T-helper 17 cell (primary cell): ENCODE measurements at regions not wholly inside any gene's neighbourhood (a gene's known extent, or its start where the extent isn't known, plus 50 kb on each side); places are given as distances from the start of the nearest gene placed in this dataset.

Experiments used
- ATAC-seq: fragments of 150-1000 bp; cut with Tn5 transposase; 2 replicates; pipeline ENCODE4 v1.10.0; 2021; ENCODE audit warnings: mild to moderate bottlenecking, moderate library complexity
- DNase-seq, 3 donors: peaks; one replicate each; pipeline versions ENCODE4 v3.0.0 to v3.0.0-alpha.2; 2020 to 2021
- H3K9me3 ChIP-seq: one replicate; pipeline ENCODE4 v1.7.0; 2013; ENCODE audit warnings: low read length, mild to moderate bottlenecking; ENCODE audit not compliant: control insufficient read depth, poor library complexity, severe bottlenecking
- H3K27ac Mint-ChIP-seq: one replicate; pipeline ENCODE4 v1.8.0; 2022; ENCODE audit warnings: mild to moderate bottlenecking, moderate library complexity, mixed read lengths
- H3K27me3 Mint-ChIP-seq: one replicate; pipeline ENCODE4 v1.8.0; 2022; ENCODE audit warnings: mixed read lengths
- H3K36me3 Mint-ChIP-seq: one replicate; pipeline ENCODE4 v1.8.0; 2022; ENCODE audit warnings: low read depth, mixed read lengths
- H3K4me1 Mint-ChIP-seq: one replicate; pipeline ENCODE4 v1.8.0; 2022; ENCODE audit warnings: mild to moderate bottlenecking, mixed read lengths
- H3K4me3 Mint-ChIP-seq: one replicate; pipeline ENCODE4 v1.8.0; 2022; ENCODE audit warnings: mild to moderate bottlenecking, moderate library complexity, mixed read lengths

GRCh38 chr21:41585199-41585994 is 77.4 kb upstream of the TMPRSS2 start:
- H3K4me3 Mint-ChIP-seq, result no peak overlapping the region
- peaks cover 2% of the 10 kb centered on the region for H3K27me3 Mint-ChIP-seq
- no peak overlapping the region for H3K27ac Mint-ChIP-seq
- DNase-seq (no peak), ATAC-seq (no peak)
- H3K36me3 Mint-ChIP-seq, result peaks cover 1% of the 10 kb centered on the region
- H3K4me1 Mint-ChIP-seq, result no peaks in the 10 kb centered on the region
- peaks cover 4% of the 10 kb centered on the region for H3K9me3 ChIP-seq

- H3K4me3 Mint-ChIP-seq, result no peak overlapping the region
- H3K36me3 Mint-ChIP-seq, result peaks cover 2% of the 10 kb centered on the region
- H3K27me3 Mint-ChIP-seq, result peaks cover 8% of the 10 kb centered on the region
- no peak for DNase-seq
- H3K9me3 ChIP-seq, result peaks cover 4% of the 10 kb centered on the region
- no peaks in the 10 kb centered on the region for H3K4me1 Mint-ChIP-seq
- ATAC-seq, result no peak
- H3K27ac Mint-ChIP-seq, result no peak overlapping the region
These were observed 76.7 kb upstream of the TMPRSS2 start for GRCh38 chr21:41584603-41585176.

GRCh38 chr21:41583274-41583790 is 75.4 kb upstream of the TMPRSS2 start:
- peaks cover 8% of the 10 kb centered on the region for H3K27me3 Mint-ChIP-seq
- ATAC-seq (no peak), DNase-seq (no peak)
- H3K27ac Mint-ChIP-seq, result no peak overlapping the region
- H3K4me1 Mint-ChIP-seq, result no peaks in the 10 kb centered on the region
- no peak overlapping the region for H3K4me3 Mint-ChIP-seq
- peaks cover 2% of the 10 kb centered on the region for H3K36me3 Mint-ChIP-seq
- peaks cover 4% of the 10 kb centered on the region for H3K9me3 ChIP-seq

GRCh38 chr21:41582866-41583265 is 74.9 kb upstream of the TMPRSS2 start:
- no peak overlapping the region for H3K27ac Mint-ChIP-seq
- H3K4me3 Mint-ChIP-seq, result no peak overlapping the region

GRCh38 chr21:41582298-41582840 is 74.4 kb upstream of the TMPRSS2 start:
- H3K36me3 Mint-ChIP-seq, result peaks cover 5% of the 10 kb centered on the region
- H3K27me3 Mint-ChIP-seq, result peaks cover 8% of the 10 kb centered on the region
- H3K27ac Mint-ChIP-seq, result no peak overlapping the region
- H3K4me1 Mint-ChIP-seq, result no peaks in the 10 kb centered on the region
- DNase-seq (no peak), ATAC-seq (no peak)
- H3K9me3 ChIP-seq, result no peaks in the 10 kb centered on the region
- H3K4me3 Mint-ChIP-seq, result no peak overlapping the region

More at GRCh38 chr21:41582866-41583265, 74.9 kb upstream of the TMPRSS2 start:
- no peak for ATAC-seq
- peaks cover under 1% of the 10 kb centered on the region for H3K9me3 ChIP-seq
- Mint-ChIP-seq H3K36me3 (peaks cover 5% of the 10 kb centered on the region), H3K27me3 (peaks cover 8% of the 10 kb centered on the region), H3K4me1 (no peaks in the 10 kb centered on the region)
- DNase-seq, result no peak

GRCh38 chr21:41581592-41582228 is 73.8 kb upstream of the TMPRSS2 start:
- Mint-ChIP-seq H3K4me3 (no peak overlapping the region), H3K36me3 (peaks cover 5% of the 10 kb centered on the region), H3K4me1 (no peaks in the 10 kb centered on the region), H3K27ac (no peak overlapping the region), H3K27me3 (peaks cover 8% of the 10 kb centered on the region)
- no peaks in the 10 kb centered on the region for H3K9me3 ChIP-seq
- ATAC-seq (no peak), DNase-seq (no peak)

GRCh38 chr21:41580758-41581554 is 73.0 kb upstream of the TMPRSS2 start:
- no peak for ATAC-seq
- Mint-ChIP-seq H3K36me3 (peaks cover 5% of the 10 kb centered on the region), H3K4me3 (no peak overlapping the region), H3K4me1 (no peaks in the 10 kb centered on the region), H3K27ac (no peak overlapping the region), H3K27me3 (peaks cover 8% of the 10 kb centered on the region)
- no peaks in the 10 kb centered on the region for H3K9me3 ChIP-seq
- DNase-seq, result no peak

GRCh38 chr21:41579692-41580091 is 71.7 kb upstream of the TMPRSS2 start:
- no peak overlapping the region for H3K27ac Mint-ChIP-seq

GRCh38 chr21:41578716-41579115 is 70.8 kb upstream of the TMPRSS2 start:
- ATAC-seq, result no peak
- H3K4me1 Mint-ChIP-seq, result no peaks in the 10 kb centered on the region
- H3K9me3 ChIP-seq, result no peaks in the 10 kb centered on the region
- no peak overlapping the region for H3K27ac Mint-ChIP-seq
- no peak for DNase-seq
- no peak overlapping the region for H3K4me3 Mint-ChIP-seq
- H3K36me3 Mint-ChIP-seq, result peaks cover 5% of the 10 kb centered on the region
- H3K27me3 Mint-ChIP-seq, result peaks cover 14% of the 10 kb centered on the region

More at GRCh38 chr21:41579692-41580091, 71.7 kb upstream of the TMPRSS2 start:
- H3K27me3 Mint-ChIP-seq, result peaks cover 9% of the 10 kb centered on the region
- H3K9me3 ChIP-seq, result no peaks in the 10 kb centered on the region
- H3K4me1 Mint-ChIP-seq, result no peaks in the 10 kb centered on the region
- ATAC-seq (no peak), DNase-seq (no peak)
- peaks cover 5% of the 10 kb centered on the region for H3K36me3 Mint-ChIP-seq
- H3K4me3 Mint-ChIP-seq, result no peak overlapping the region

GRCh38 chr21:41578083-41578482 is 70.1 kb upstream of the TMPRSS2 start:
- no peak for DNase-seq

GRCh38 chr21:41576013-41576615 is 68.2 kb upstream of the TMPRSS2 start:
- Mint-ChIP-seq H3K4me3 (no peak overlapping the region), H3K27ac (no peak overlapping the region), H3K4me1 (no peaks in the 10 kb centered on the region), H3K36me3 (peaks cover 5% of the 10 kb centered on the region), H3K27me3 (peaks cover 14% of the 10 kb centered on the region)
- ATAC-seq (no peak), DNase-seq (no peak)
- no peaks in the 10 kb centered on the region for H3K9me3 ChIP-seq

More at GRCh38 chr21:41578083-41578482, 70.1 kb upstream of the TMPRSS2 start:
- no peaks in the 10 kb centered on the region for H3K9me3 ChIP-seq
- no peak overlapping the region for H3K4me3 Mint-ChIP-seq
- no peaks in the 10 kb centered on the region for H3K4me1 Mint-ChIP-seq
- H3K27me3 Mint-ChIP-seq, result peaks cover 14% of the 10 kb centered on the region
- H3K36me3 Mint-ChIP-seq, result peaks cover 5% of the 10 kb centered on the region
- no peak for ATAC-seq
- H3K27ac Mint-ChIP-seq, result no peak overlapping the region

GRCh38 chr21:41573902-41574690 is 66.1 kb upstream of the TMPRSS2 start:
- Mint-ChIP-seq H3K27me3 (peaks cover 7% of the 10 kb centered on the region), H3K4me3 (no peak overlapping the region), H3K36me3 (peaks cover 3% of the 10 kb centered on the region), H3K27ac (no peak overlapping the region), H3K4me1 (no peaks in the 10 kb centered on the region)
- DNase-seq (no peak), ATAC-seq (no peak)
- H3K9me3 ChIP-seq, result no peaks in the 10 kb centered on the region
